ENCODE measurements at regions not wholly inside any gene's neighbourhood (a gene's known extent, or its start where the extent isn't known, plus 50 kb on each side); places are given as distances from the start of the nearest gene placed in this dataset.

GRCh38 chr5:56480078-56480704 lies 247.1 kb upstream of the ANKRD55 start (continued):
- TF ChIP-seq ZNF782 (CRISPR knock-in tag; IDR thresholded peaks at IDR 0.05; ENCODE audit: borderline replicate concordance) (peak; percentile 35; the same call in 1 of the 2 replicates), ZNF572 (CRISPR knock-in tag; IDR thresholded peaks at IDR 0.05) (no peak), EEA1 (CRISPR knock-in tag; IDR thresholded peaks at IDR 0.05; ENCODE audit: borderline replicate concordance) (no peak), MTF1 (CRISPR knock-in tag; IDR thresholded peaks at IDR 0.05) (no peak; the same call in 1 of the 2 replicates), SSRP1 (CRISPR knock-in tag; IDR thresholded peaks at IDR 0.05) (no peak), PPARG (CRISPR knock-in tag; conservative IDR thresholded peaks at IDR 0.05) (no peak), PRPF4 (IDR thresholded peaks at IDR 0.05; ENCODE audit: low read depth, low read length, poor library complexity, severe bottlenecking) (no peak), RBAK (CRISPR knock-in tag; IDR thresholded peaks at IDR 0.05) (no peak), E2F1 (CRISPR knock-in tag; IDR thresholded peaks at IDR 0.05) (no peak), ZSCAN29 (CRISPR knock-in tag; conservative IDR thresholded peaks at IDR 0.05) (no peak), PRDM4 (CRISPR knock-in tag; IDR thresholded peaks at IDR 0.05; ENCODE audit: borderline replicate concordance) (no peak), FUBP1 (CRISPR knock-in tag; IDR thresholded peaks at IDR 0.05; ENCODE audit: borderline replicate concordance) (no peak), ZNF83 (CRISPR knock-in tag; IDR thresholded peaks at IDR 0.05; ENCODE audit: borderline replicate concordance) (no peak), BCL3 (CRISPR knock-in tag; IDR thresholded peaks at IDR 0.05) (no peak; the same call in 1 of the 2 replicates), CENPT (CRISPR knock-in tag; IDR thresholded peaks at IDR 0.05; ENCODE audit: low read depth) (no peak), ZNF607 (CRISPR knock-in tag; IDR thresholded peaks at IDR 0.05; ENCODE audit: borderline replicate concordance) (peak; percentile 4; the same call in 1 of the 2 replicates), IKZF4 (CRISPR knock-in tag; IDR thresholded peaks at IDR 0.05; ENCODE audit: borderline replicate concordance, low read depth, not compliant biosample characterization) (no peak), ZNF382 (CRISPR knock-in tag; IDR thresholded peaks at IDR 0.05; ENCODE audit: borderline replicate concordance) (no peak), ZNF234 (CRISPR knock-in tag; conservative IDR thresholded peaks at IDR 0.05) (no peak), ZNF24 (IDR thresholded peaks at IDR 0.05) (no peak), ZSCAN25 (CRISPR knock-in tag; IDR thresholded peaks at IDR 0.05) (no peak), PREB (CRISPR knock-in tag; IDR thresholded peaks at IDR 0.05) (no peak)

All from HepG2 (cell line).